ENCODE measurements at regions not wholly inside any gene's neighbourhood (a gene's known extent, or its start where the extent isn't known, plus 50 kb on each side); places are given as distances from the start of the nearest gene placed in this dataset.

GRCh38 chr3:1792466-1792865 is 306.2 kb upstream of the CNTN4 start:
- TF ChIP-seq CTCF (IDR thresholded peaks at IDR 0.05; ENCODE audit: low read depth, low read length) = no peak
- POLR2A ChIA-PET = no interaction called here
- H3K27me3 ChIP-seq (ENCODE audit: control insufficient read depth, insufficient read depth, low read length) = no peaks in the 10 kb centered on the region
- CTCF ChIA-PET = no interaction called here
- H3K27ac ChIP-seq (ENCODE audit: low read depth, low read length) = no peak overlapping the region
- H3K9me3 ChIP-seq (ENCODE audit: control insufficient read depth, insufficient read depth, low read length) = peaks cover 6% of the 10 kb centered on the region
- no peak overlapping the region for H3K4me3 ChIP-seq (ENCODE audit: low read depth, low read length)
- DNase-seq (ENCODE audit: low read depth, low spot score) = no peak

- ChIA-PET CTCF (no interaction called here), POLR2A (no interaction called here)
- TF ChIP-seq CTCF (IDR thresholded peaks at IDR 0.05; ENCODE audit: low read depth, low read length) = no peak
- DNase-seq (ENCODE audit: low read depth, low spot score) = no peak
- peaks cover 6% of the 10 kb centered on the region for H3K9me3 ChIP-seq (ENCODE audit: control insufficient read depth, insufficient read depth, low read length)
- H3K27ac ChIP-seq (ENCODE audit: low read depth, low read length) = no peak overlapping the region
- H3K27me3 ChIP-seq (ENCODE audit: control insufficient read depth, insufficient read depth, low read length) = no peaks in the 10 kb centered on the region
- no peak overlapping the region for H3K4me3 ChIP-seq (ENCODE audit: low read depth, low read length)
Measured at GRCh38 chr3:1798711-1799405, 299.8 kb upstream of the CNTN4 start.

GRCh38 chr3:1805331-1805730 is 293.3 kb upstream of the CNTN4 start:
- no peak overlapping the region for H3K4me3 ChIP-seq (ENCODE audit: low read depth, low read length)
- ChIA-PET CTCF (no interaction called here), POLR2A (no interaction called here)
- no peak for DNase-seq (ENCODE audit: low read depth, low spot score)
- peaks cover 20% of the 10 kb centered on the region; the same call in 1 of the 2 replicates for H3K9me3 ChIP-seq (ENCODE audit: control insufficient read depth, insufficient read depth, low read length)
- no peak for TF ChIP-seq CTCF (IDR thresholded peaks at IDR 0.05; ENCODE audit: low read depth, low read length)
- no peak overlapping the region for H3K27ac ChIP-seq (ENCODE audit: low read depth, low read length)
- H3K27me3 ChIP-seq (ENCODE audit: control insufficient read depth, insufficient read depth, low read length) = no peaks in the 10 kb centered on the region

GRCh38 chr3:1808590-1808989 is 290.1 kb upstream of the CNTN4 start:
- TF ChIP-seq CTCF (IDR thresholded peaks at IDR 0.05; ENCODE audit: low read depth, low read length) = no peak
- CTCF ChIA-PET = no interaction called here
- Histone ChIP-seq H3K4me3 (ENCODE audit: low read depth, low read length) (no peak overlapping the region), H3K27ac (ENCODE audit: low read depth, low read length) (no peak overlapping the region), H3K27me3 (ENCODE audit: control insufficient read depth, insufficient read depth, low read length) (no peaks in the 10 kb centered on the region), H3K9me3 (ENCODE audit: control insufficient read depth, insufficient read depth, low read length) (peaks cover 22% of the 10 kb centered on the region)
- DNase-seq (ENCODE audit: low read depth, low spot score) = no peak
- POLR2A ChIA-PET = no interaction called here

- no peak overlapping the region for H3K4me3 ChIP-seq (ENCODE audit: low read depth, low read length)
- POLR2A ChIA-PET = no interaction called here
- TF ChIP-seq CTCF (IDR thresholded peaks at IDR 0.05; ENCODE audit: low read depth, low read length) = no peak
- H3K27ac ChIP-seq (ENCODE audit: low read depth, low read length) = no peak overlapping the region
- H3K27me3 ChIP-seq (ENCODE audit: control insufficient read depth, insufficient read depth, low read length) = no peaks in the 10 kb centered on the region
- peaks cover 4% of the 10 kb centered on the region; the same call in 1 of the 2 replicates for H3K9me3 ChIP-seq (ENCODE audit: control insufficient read depth, insufficient read depth, low read length)
- CTCF ChIA-PET = no interaction called here
- no peak for DNase-seq (ENCODE audit: low read depth, low spot score)
Measured at GRCh38 chr3:1823867-1824266, 274.8 kb upstream of the CNTN4 start.
